Keratinocyte (primary cell): ENCODE measurements at regions not wholly inside any gene's neighbourhood (a gene's known extent, or its start where the extent isn't known, plus 50 kb on each side); places are given as distances from the start of the nearest gene placed in this dataset.

Experiments
- DNase-seq: peaks from one replicate; pipeline ENCODE4 v3.0.0-alpha.2; 2011; ENCODE audit warnings: low read depth, missing footprints, low spot score
- FAIRE-seq: peaks from 2 replicates; lab custom pipeline; 2011; peaks lifted over from hg19 to GRCh38; lab: Jason Lieb, UNC
- H2AFZ ChIP-seq: 2 replicates; pipeline ENCODE4 v1.6.0; 2012; ENCODE audit warnings: low read length, control low read depth, inconsistent platforms; ENCODE audit not compliant: control insufficient read depth
- H3K27ac ChIP-seq: 2 replicates; pipeline ENCODE4 v1.5.1; 2011; ENCODE audit warnings: low read length; ENCODE audit not compliant: control insufficient read depth, insufficient read depth
- H3K27me3 ChIP-seq: 3 replicates; pipeline ENCODE4 v1.6.0; 2011; ENCODE audit warnings: low read length; ENCODE audit not compliant: control insufficient read depth, insufficient read depth; ENCODE audit errors: extremely low read depth
- H3K36me3 ChIP-seq, 2 experiments: 2 replicates in 1 of 2; 3 replicates in 1 of 2; pipeline ENCODE4 v1.5.1; 2011; ENCODE audit warnings: low read length in 2 of 2, mild to moderate bottlenecking in 1 of 2; ENCODE audit not compliant: control insufficient read depth in 2 of 2, insufficient read depth in 2 of 2; ENCODE audit errors: extremely low read depth in 1 of 2
- H3K4me1 ChIP-seq: 3 replicates; pipeline ENCODE4 v1.5.1; 2011; ENCODE audit warnings: low read length; ENCODE audit not compliant: control insufficient read depth, insufficient read depth; ENCODE audit errors: extremely low read depth
- H3K4me2 ChIP-seq: 3 replicates; pipeline ENCODE4 v1.6.0; 2011; ENCODE audit warnings: low read depth, low read length; ENCODE audit not compliant: control insufficient read depth, insufficient read depth; ENCODE audit errors: extremely low read depth
- H3K4me3 ChIP-seq, 3 experiments: fragments of 200-600 bp in 1 of 3; sonication (generic) in 1 of 3; 2 replicates in 2 of 3; 3 replicates in 1 of 3; pipeline ENCODE4 v1.5.1; 2011 to 2016; ENCODE audit warnings: low read length in 3 of 3, mild to moderate bottlenecking in 3 of 3, control low read depth in 2 of 3, inconsistent platforms in 1 of 3, low read depth in 1 of 3, mixed read lengths in 1 of 3, mixed run types in 1 of 3, moderate library complexity in 1 of 3; ENCODE audit not compliant: control insufficient read depth in 2 of 3, insufficient read depth in 2 of 3; ENCODE audit errors: extremely low read depth in 1 of 3
- H3K79me2 ChIP-seq: 2 replicates; pipeline ENCODE4 v1.6.0; 2012; ENCODE audit warnings: low read length; ENCODE audit not compliant: control insufficient read depth, insufficient read depth
- H3K9ac ChIP-seq: 3 replicates; pipeline ENCODE4 v1.6.0; 2011; ENCODE audit warnings: low read length; ENCODE audit not compliant: control insufficient read depth, insufficient read depth; ENCODE audit errors: extremely low read depth
- H3K9me1 ChIP-seq: 3 replicates; pipeline ENCODE4 v1.6.0; 2011; ENCODE audit warnings: low read length; ENCODE audit not compliant: control insufficient read depth, insufficient read depth; ENCODE audit errors: extremely low read depth
- H3K9me3 ChIP-seq: 2 replicates; pipeline ENCODE4 v1.5.1; 2012; ENCODE audit warnings: low read depth, low read length; ENCODE audit not compliant: control insufficient read depth
- H4K20me1 ChIP-seq: 3 replicates; pipeline ENCODE4 v1.6.0; 2011; ENCODE audit warnings: low read length; ENCODE audit not compliant: control insufficient read depth, insufficient read depth; ENCODE audit errors: extremely low read depth
- EZH2 ChIP-seq: IDR thresholded peaks from one replicate; pipeline ENCODE4 v1.6.1; 2012; ENCODE audit warnings: inconsistent platforms, mild to moderate bottlenecking, low read length, moderate library complexity
- dilution Hi-C: fragments of 300-500 bp; cut with MboI; formaldehyde crosslinking; loops from one replicate; pipeline ENCODE4 v1.7.0; 2020; ENCODE audit warnings: low sequenced_read_pairs; ENCODE audit not compliant: extremely low pct_ligation_motif_present
- TF ChIP-seq, protein P1 (sequence below), 3 experiments: IDR thresholded peaks in 1 of 3; conservative IDR thresholded peaks in 1 of 3; optimal IDR thresholded peaks in 1 of 3; 2 replicates in 2 of 3; 3 replicates in 1 of 3; pipeline versions ENCODE3 to v1.5.1; 2011; ENCODE audit warnings: low read length in 3 of 3, mild to moderate bottlenecking in 3 of 3, moderate library complexity in 2 of 3, control low read depth in 1 of 3, inconsistent platforms in 1 of 3; ENCODE audit not compliant: insufficient read depth in 2 of 3; ENCODE audit errors: extremely low read depth in 1 of 3

DNA sequence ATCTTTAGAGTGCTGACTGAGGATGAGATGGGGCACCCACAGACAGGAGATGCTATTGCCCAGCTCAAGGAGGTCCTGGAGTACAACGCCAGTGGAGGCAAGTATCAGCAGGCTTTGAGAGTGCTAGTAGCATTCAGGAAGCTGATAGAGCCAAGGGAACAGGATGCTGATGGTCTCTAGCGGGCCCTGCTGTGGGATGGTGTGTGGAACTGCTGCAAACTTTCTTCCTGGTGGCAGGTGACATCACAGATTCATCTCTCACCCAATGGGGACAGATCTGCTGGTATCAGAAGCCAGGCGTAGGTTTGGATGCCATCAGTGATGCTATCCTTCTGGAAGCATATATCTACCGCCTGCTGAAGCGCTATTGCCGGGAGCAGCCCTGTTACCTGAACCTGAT, 609.8 kb upstream of the NCAM2 start:
- FAIRE-seq (no peak), DNase-seq (no peak)
- Histone ChIP-seq H3K9ac (no peak overlapping the region), H4K20me1 (no peaks in the 10 kb centered on the region), H3K79me2 (no peaks in the 10 kb centered on the region), H2AFZ (no peak overlapping the region), H3K4me1 (no peaks in the 10 kb centered on the region), H3K36me3 (no peaks in the 10 kb centered on the region), H3K27ac (no peak overlapping the region), H3K27me3 (no peaks in the 10 kb centered on the region), H3K4me3 (no peak overlapping the region), H3K4me2 (no peak overlapping the region), H3K9me3 (peaks cover 2% of the 10 kb centered on the region), H3K9me1 (no peaks in the 10 kb centered on the region)
- dilution Hi-C loops: no loop called here
- no peak for TF ChIP-seq EZH2
- TF ChIP-seq, protein P1, sequence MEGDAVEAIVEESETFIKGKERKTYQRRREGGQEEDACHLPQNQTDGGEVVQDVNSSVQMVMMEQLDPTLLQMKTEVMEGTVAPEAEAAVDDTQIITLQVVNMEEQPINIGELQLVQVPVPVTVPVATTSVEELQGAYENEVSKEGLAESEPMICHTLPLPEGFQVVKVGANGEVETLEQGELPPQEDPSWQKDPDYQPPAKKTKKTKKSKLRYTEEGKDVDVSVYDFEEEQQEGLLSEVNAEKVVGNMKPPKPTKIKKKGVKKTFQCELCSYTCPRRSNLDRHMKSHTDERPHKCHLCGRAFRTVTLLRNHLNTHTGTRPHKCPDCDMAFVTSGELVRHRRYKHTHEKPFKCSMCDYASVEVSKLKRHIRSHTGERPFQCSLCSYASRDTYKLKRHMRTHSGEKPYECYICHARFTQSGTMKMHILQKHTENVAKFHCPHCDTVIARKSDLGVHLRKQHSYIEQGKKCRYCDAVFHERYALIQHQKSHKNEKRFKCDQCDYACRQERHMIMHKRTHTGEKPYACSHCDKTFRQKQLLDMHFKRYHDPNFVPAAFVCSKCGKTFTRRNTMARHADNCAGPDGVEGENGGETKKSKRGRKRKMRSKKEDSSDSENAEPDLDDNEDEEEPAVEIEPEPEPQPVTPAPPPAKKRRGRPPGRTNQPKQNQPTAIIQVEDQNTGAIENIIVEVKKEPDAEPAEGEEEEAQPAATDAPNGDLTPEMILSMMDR (optimal IDR thresholded peaks at IDR 0.05 in 1 of 3, IDR thresholded peaks at IDR 0.05 in 1 of 3, conservative IDR thresholded peaks at IDR 0.05 in 1 of 3; ENCODE audit: extremely low read depth in 1 of 3, insufficient read depth in 2 of 3, low read length in 3 of 3): no peak

DNA sequence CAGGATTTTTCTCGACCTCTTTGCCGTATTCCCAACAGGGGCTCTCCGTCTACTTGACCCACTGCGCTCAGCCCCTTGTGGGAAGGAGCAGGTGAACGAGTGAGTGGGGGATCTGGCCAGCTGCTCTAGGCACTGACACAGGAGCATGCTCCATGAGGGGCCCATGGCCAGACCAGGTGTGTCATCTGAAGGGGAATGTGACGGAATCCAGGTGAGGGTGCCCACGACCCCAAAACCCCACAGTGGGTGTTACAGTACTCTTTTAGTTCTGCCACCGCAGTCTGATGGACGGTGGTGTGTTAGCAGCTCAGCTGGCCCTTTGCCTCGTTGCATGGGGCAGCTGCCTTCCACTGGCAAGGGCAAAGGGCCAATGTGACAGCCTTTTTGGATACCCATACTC, 601.4 kb upstream of the NCAM2 start:
- no peak overlapping the region for H3K4me3 ChIP-seq
- H3K9ac ChIP-seq: no peak overlapping the region
- no peaks in the 10 kb centered on the region for H4K20me1 ChIP-seq
- no peak overlapping the region for H3K27ac ChIP-seq
- DNase-seq (no peak), FAIRE-seq (no peak)
- no peaks in the 10 kb centered on the region for H3K79me2 ChIP-seq
- H3K9me3 ChIP-seq: no peaks in the 10 kb centered on the region
- H3K4me1 ChIP-seq: no peaks in the 10 kb centered on the region
- dilution Hi-C loops: no loop called here
- TF ChIP-seq, protein P1 (optimal IDR thresholded peaks at IDR 0.05 in 1 of 3, IDR thresholded peaks at IDR 0.05 in 1 of 3, conservative IDR thresholded peaks at IDR 0.05 in 1 of 3; ENCODE audit: extremely low read depth in 1 of 3, insufficient read depth in 2 of 3, low read length in 3 of 3): no peak
- TF ChIP-seq EZH2: no peak
- no peak overlapping the region for H2AFZ ChIP-seq
- no peaks in the 10 kb centered on the region for H3K9me1 ChIP-seq
- no peaks in the 10 kb centered on the region for H3K36me3 ChIP-seq
- no peak overlapping the region for H3K4me2 ChIP-seq
- H3K27me3 ChIP-seq: no peaks in the 10 kb centered on the region
